ENCODE measurements at regions not wholly inside any gene's neighbourhood (a gene's known extent, or its start where the extent isn't known, plus 50 kb on each side); places are given as distances from the start of the nearest gene placed in this dataset.

- DNase-seq, result no peak
- Histone ChIP-seq H3K27ac (ENCODE audit: low read length) (no peak overlapping the region), H3K4me3 (ENCODE audit: low read length) (no peak overlapping the region), H4K20me1 (ENCODE audit: low read length) (no peaks in the 10 kb centered on the region), H3F3A (ENCODE audit: low read length, unreplicated experiment) (no peaks in the 10 kb centered on the region), H3K4me2 (ENCODE audit: low read length) (no peak overlapping the region), H3K9me3 (ENCODE audit: low read length) (no peaks in the 10 kb centered on the region), H3K27me3 (ENCODE audit: low read length) (no peaks in the 10 kb centered on the region), H3K36me3 (ENCODE audit: low read depth, low read length) (no peaks in the 10 kb centered on the region), H3K4me1 (ENCODE audit: insufficient read depth, low read length) (no peaks in the 10 kb centered on the region), H3K9me2 (replicated peaks; ENCODE audit: low read length) (no peaks in the 10 kb centered on the region), H3K79me2 (ENCODE audit: low read length) (no peaks in the 10 kb centered on the region), H2AFZ (ENCODE audit: low read length) (no peak overlapping the region), H3K9ac (ENCODE audit: low read length) (no peak overlapping the region)
- TF ChIP-seq EZH2phosphoT487 (IDR thresholded peaks at IDR 0.05; ENCODE audit: borderline replicate concordance, low read length) (no peak), EZH2 (IDR thresholded peaks at IDR 0.05; ENCODE audit: low read length, unreplicated experiment) (no peak)
- TF ChIP-seq, protein P1, sequence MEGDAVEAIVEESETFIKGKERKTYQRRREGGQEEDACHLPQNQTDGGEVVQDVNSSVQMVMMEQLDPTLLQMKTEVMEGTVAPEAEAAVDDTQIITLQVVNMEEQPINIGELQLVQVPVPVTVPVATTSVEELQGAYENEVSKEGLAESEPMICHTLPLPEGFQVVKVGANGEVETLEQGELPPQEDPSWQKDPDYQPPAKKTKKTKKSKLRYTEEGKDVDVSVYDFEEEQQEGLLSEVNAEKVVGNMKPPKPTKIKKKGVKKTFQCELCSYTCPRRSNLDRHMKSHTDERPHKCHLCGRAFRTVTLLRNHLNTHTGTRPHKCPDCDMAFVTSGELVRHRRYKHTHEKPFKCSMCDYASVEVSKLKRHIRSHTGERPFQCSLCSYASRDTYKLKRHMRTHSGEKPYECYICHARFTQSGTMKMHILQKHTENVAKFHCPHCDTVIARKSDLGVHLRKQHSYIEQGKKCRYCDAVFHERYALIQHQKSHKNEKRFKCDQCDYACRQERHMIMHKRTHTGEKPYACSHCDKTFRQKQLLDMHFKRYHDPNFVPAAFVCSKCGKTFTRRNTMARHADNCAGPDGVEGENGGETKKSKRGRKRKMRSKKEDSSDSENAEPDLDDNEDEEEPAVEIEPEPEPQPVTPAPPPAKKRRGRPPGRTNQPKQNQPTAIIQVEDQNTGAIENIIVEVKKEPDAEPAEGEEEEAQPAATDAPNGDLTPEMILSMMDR (conservative IDR thresholded peaks at IDR 0.05; ENCODE audit: low read depth, low read length), result no peak
- BruUV-seq (replicated peaks), result no TSS peak
- no peak for ATAC-seq
- POLR2A ChIA-PET (ENCODE audit: unreplicated experiment), result no interaction called here
- CTCF ChIA-PET, result no interaction called here
- intact Hi-C loops (cut with micrococcal nuclease), result no loop called here
Observed at GRCh38 chr2:144004742-144005141, 515.2 kb downstream of the ZEB2 start.

DNA sequence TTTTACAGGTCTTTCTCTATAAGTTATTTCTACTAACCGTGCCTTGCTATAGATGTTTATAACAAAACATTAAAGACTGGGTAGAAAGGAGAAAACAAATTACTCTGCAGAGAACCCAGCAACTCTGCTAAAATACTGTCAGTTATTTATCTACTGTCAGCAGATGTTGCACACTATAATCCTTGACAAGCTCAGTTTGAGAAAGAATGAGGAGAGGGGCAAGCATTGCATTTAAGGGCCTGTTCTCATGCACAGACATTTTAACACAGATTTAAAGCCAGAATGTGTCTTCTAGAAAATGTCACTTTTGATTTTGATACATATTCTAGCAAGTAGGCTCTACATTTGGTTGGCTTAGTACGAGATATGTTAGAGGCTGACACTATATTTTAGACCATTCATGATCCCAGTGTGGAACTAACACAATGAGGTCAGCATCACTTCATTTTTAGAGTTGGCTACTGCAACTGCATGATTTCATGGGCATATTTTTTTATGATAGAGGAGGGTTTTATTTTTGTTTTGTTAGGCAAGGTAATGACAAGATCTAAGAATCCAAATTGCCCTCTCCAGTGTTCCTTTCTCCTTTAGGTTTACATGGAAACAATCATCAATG, 516.4 kb downstream of the ZEB2 start:
- no peaks in the 10 kb centered on the region for H3K79me2 ChIP-seq (ENCODE audit: low read length)
- H3K4me2 ChIP-seq (ENCODE audit: low read length), result no peak overlapping the region
- intact Hi-C loops (cut with micrococcal nuclease), result no loop called here
- H3K27me3 ChIP-seq (ENCODE audit: low read length), result no peaks in the 10 kb centered on the region
- no peaks in the 10 kb centered on the region for H4K20me1 ChIP-seq (ENCODE audit: low read length)
- no peak overlapping the region for H2AFZ ChIP-seq (ENCODE audit: low read length)
- TF ChIP-seq EZH2phosphoT487 (IDR thresholded peaks at IDR 0.05; ENCODE audit: borderline replicate concordance, low read length) (no peak), EZH2 (IDR thresholded peaks at IDR 0.05; ENCODE audit: low read length, unreplicated experiment) (no peak)
- TF ChIP-seq, protein P1 (conservative IDR thresholded peaks at IDR 0.05; ENCODE audit: low read depth, low read length), result no peak
- CTCF ChIA-PET, result no interaction called here
- H3F3A ChIP-seq (ENCODE audit: low read length, unreplicated experiment), result no peaks in the 10 kb centered on the region
- POLR2A ChIA-PET (ENCODE audit: unreplicated experiment), result no interaction called here
- H3K36me3 ChIP-seq (ENCODE audit: low read depth, low read length), result no peaks in the 10 kb centered on the region
- H3K9me2 ChIP-seq (replicated peaks; ENCODE audit: low read length), result no peaks in the 10 kb centered on the region
- no peak overlapping the region for H3K9ac ChIP-seq (ENCODE audit: low read length)
- H3K4me3 ChIP-seq (ENCODE audit: low read length), result no peak overlapping the region
- no peak for ATAC-seq
- H3K9me3 ChIP-seq (ENCODE audit: low read length), result no peaks in the 10 kb centered on the region
- no peaks in the 10 kb centered on the region for H3K4me1 ChIP-seq (ENCODE audit: insufficient read depth, low read length)
- BruUV-seq (replicated peaks), result no TSS peak
- no peak for DNase-seq
- H3K27ac ChIP-seq (ENCODE audit: low read length), result no peak overlapping the region

- Histone ChIP-seq H3K36me3 (ENCODE audit: low read depth, low read length) (no peaks in the 10 kb centered on the region), H3K9me3 (ENCODE audit: low read length) (no peaks in the 10 kb centered on the region), H3K79me2 (ENCODE audit: low read length) (no peaks in the 10 kb centered on the region), H3K27ac (ENCODE audit: low read length) (no peak overlapping the region), H3F3A (ENCODE audit: low read length, unreplicated experiment) (no peaks in the 10 kb centered on the region), H3K4me3 (ENCODE audit: low read length) (no peak overlapping the region), H3K4me1 (ENCODE audit: insufficient read depth, low read length) (no peaks in the 10 kb centered on the region), H2AFZ (ENCODE audit: low read length) (no peak overlapping the region), H3K27me3 (ENCODE audit: low read length) (no peaks in the 10 kb centered on the region), H3K4me2 (ENCODE audit: low read length) (no peak overlapping the region), H3K9me2 (replicated peaks; ENCODE audit: low read length) (no peaks in the 10 kb centered on the region), H4K20me1 (ENCODE audit: low read length) (no peaks in the 10 kb centered on the region), H3K9ac (ENCODE audit: low read length) (no peak overlapping the region)
- TF ChIP-seq, protein P1 (conservative IDR thresholded peaks at IDR 0.05; ENCODE audit: low read depth, low read length), result no peak
- TF ChIP-seq EZH2 (IDR thresholded peaks at IDR 0.05; ENCODE audit: low read length, unreplicated experiment) (no peak), EZH2phosphoT487 (IDR thresholded peaks at IDR 0.05; ENCODE audit: borderline replicate concordance, low read length) (no peak)
- ATAC-seq (no peak), DNase-seq (no peak)
- no TSS peak for BruUV-seq (replicated peaks)
- ChIA-PET POLR2A (ENCODE audit: unreplicated experiment) (no interaction called here), CTCF (no interaction called here)
- intact Hi-C loops (cut with micrococcal nuclease), result no loop called here
Observed at GRCh38 chr2:143996974-143997373, 522.9 kb downstream of the ZEB2 start.

Measured in PC-3 (cell line).